H1 (cell line): ENCODE measurements at regions not wholly inside any gene's neighbourhood (a gene's known extent, or its start where the extent isn't known, plus 50 kb on each side); places are given as distances from the start of the nearest gene placed in this dataset.

Experiments
- CBX5 ChIP-seq: fragments of 300-800, 300-1000 bp; sonication (generic); IDR thresholded peaks from 2 replicates; pipeline ENCODE4 v1.7.1; 2016; ENCODE audit warnings: antibody characterized with exemption, low read length, low read depth
- CTBP2 ChIP-seq: IDR thresholded peaks from 2 replicates; pipeline ENCODE4 v1.7.0; 2011; ENCODE audit warnings: borderline replicate concordance, mild to moderate bottlenecking, moderate library complexity, mixed read lengths, low read length; ENCODE audit not compliant: insufficient read depth, insufficient read length
- GABPA ChIP-seq: IDR thresholded peaks from 2 replicates; pipeline ENCODE4 v1.6.1; 2011; ENCODE audit warnings: mild to moderate bottlenecking, low read length, moderate library complexity, borderline replicate concordance; ENCODE audit not compliant: insufficient read depth
- ZNF274 ChIP-seq: IDR thresholded peaks from 2 replicates; pipeline ENCODE4 v1.7.0; 2012; ENCODE audit warnings: low read length, borderline replicate concordance; ENCODE audit errors: extremely low read depth

GRCh38 chr6:22940581-22941290 lies 371.4 kb downstream of the HDGFL1 start (continued):
- TF ChIP-seq CBX5 (no peak), GABPA (no peak), CTBP2 (no peak), ZNF274 (no peak)
- TF ChIP-seq, all 59 proteins: peak for 0
